ENCODE measurements at regions not wholly inside any gene's neighbourhood (a gene's known extent, or its start where the extent isn't known, plus 50 kb on each side); places are given as distances from the start of the nearest gene placed in this dataset.
"Not testable (repeated sequence)": the region's sequence is repeated elsewhere in the genome, so short reads cannot be mapped to it uniquely, and the experiment has no call there.

- H3K56ac ChIP-seq (replicated peaks; ENCODE audit: insufficient read length, low read depth, low read length); H4K5ac ChIP-seq (ENCODE audit: insufficient read length, low read depth, low read length); H2BK12ac ChIP-seq (ENCODE audit: low read depth, low read length); CTCF ChIA-PET (ENCODE audit: partially characterized antibody); POLR2A ChIA-PET (ENCODE audit: partially characterized antibody); H3K18ac ChIP-seq (ENCODE audit: extremely low read depth, low read length); H3K27me3 ChIP-seq (replicated peaks in 1 of 4; ENCODE audit: control insufficient read depth in 3 of 4, extremely low read depth in 1 of 4, insufficient read depth in 3 of 4, low read length in 3 of 4); H3K4ac ChIP-seq (replicated peaks; ENCODE audit: insufficient read length, low read depth, low read length); H2BK5ac ChIP-seq (ENCODE audit: low read depth, low read length); H2BK20ac ChIP-seq (ENCODE audit: low read length); H4K20me1 ChIP-seq (replicated peaks in 1 of 2; ENCODE audit: control insufficient read depth in 1 of 2, insufficient read depth in 2 of 2, low read length in 2 of 2); FAIRE-seq; H3K79me2 ChIP-seq (ENCODE audit: control insufficient read depth in 1 of 2, insufficient read depth in 2 of 2, low read length in 2 of 2); H3K23me2 ChIP-seq (ENCODE audit: low read depth, low read length); H3K79me1 ChIP-seq (ENCODE audit: low read depth, low read length); H3K36me3 ChIP-seq (ENCODE audit: control insufficient read depth in 2 of 4, insufficient read depth in 4 of 4, low read length in 3 of 4); H3K4me3 ChIP-seq (ENCODE audit: extremely low read depth in 1 of 4, insufficient read depth in 2 of 4, low read depth in 3 of 4, low read length in 4 of 4); H4K91ac ChIP-seq (replicated peaks; ENCODE audit: insufficient read length, low read length); H2BK120ac ChIP-seq (replicated peaks; ENCODE audit: low read depth, low read length); H3K14ac ChIP-seq (ENCODE audit: insufficient read length); H2AFZ ChIP-seq (ENCODE audit: low read length); H4K8ac ChIP-seq (ENCODE audit: extremely low read depth, insufficient read depth, low read length); H3K9me3 ChIP-seq (ENCODE audit: insufficient read depth in 2 of 2, low read depth in 1 of 2, low read length in 1 of 2); H3K4me2 ChIP-seq (ENCODE audit: insufficient read depth in 1 of 2, low read depth in 2 of 2, low read length in 2 of 2); H3K23ac ChIP-seq (ENCODE audit: insufficient read length); DNase-seq (ENCODE audit: low read depth in 1 of 2, low spot score in 2 of 2); H3K27ac ChIP-seq (ENCODE audit: low read depth, low read length); H3K4me1 ChIP-seq (replicated peaks in 1 of 4; ENCODE audit: control insufficient read depth in 3 of 4, insufficient read depth in 4 of 4, low read length in 3 of 4); H2AK5ac ChIP-seq (ENCODE audit: low read depth, low read length); H3K9ac ChIP-seq (replicated peaks in 1 of 4; ENCODE audit: extremely low read depth in 1 of 4, low read depth in 3 of 4, low read length in 3 of 4); H2BK15ac ChIP-seq (ENCODE audit: low read length): not testable (repeated sequence)
- WGBS, 2 experiments (ENCODE audit: extremely low coverage in 1 of 2, insufficient coverage in 1 of 2, insufficient read length in 1 of 2, insufficient replicate concordance in 2 of 2, low coverage in 1 of 2, low lambda C conversion rate in 2 of 2, missing lambda C conversion rate in 1 of 2), result 87% methylated on average over 2 of the region's 2 CpGs; no CpG with 5 or more reads in 1 of the 2 experiments
These were observed 90.5 kb upstream of the HS3ST4 start for GRCh38 chr16:25601306-25601705.

All from H1 (cell line).